ENCODE measurements at regions not wholly inside any gene's neighbourhood (a gene's known extent, or its start where the extent isn't known, plus 50 kb on each side); places are given as distances from the start of the nearest gene placed in this dataset.

DNA sequence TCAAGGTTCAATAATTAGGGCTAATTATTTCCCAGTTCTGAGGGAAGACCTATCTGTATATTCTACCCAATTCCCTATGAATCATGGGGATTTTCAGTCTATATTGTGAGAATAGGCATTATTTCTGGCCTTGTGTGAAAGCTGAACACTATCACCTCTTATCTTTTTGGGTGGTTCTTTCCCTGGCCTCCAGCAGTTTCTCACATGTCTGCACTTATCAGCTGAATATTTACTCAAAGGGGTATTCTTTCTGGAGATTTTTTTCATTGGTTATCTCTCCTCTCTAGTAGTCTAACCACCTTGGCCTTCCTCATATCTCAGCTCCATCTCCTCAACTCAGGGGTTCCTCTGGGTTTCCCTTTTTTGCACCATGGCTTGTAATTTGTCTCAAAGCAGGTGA lies 64.9 kb upstream of the LIFR start:
- Histone ChIP-seq H3K9me3 (ENCODE audit: control insufficient read depth, low read depth, low read length) (no peaks in the 10 kb centered on the region), H3K23me2 (ENCODE audit: insufficient read length, low read depth, low read length, poor library complexity, severe bottlenecking) (no peaks in the 10 kb centered on the region), H3K27me3 (ENCODE audit: insufficient read depth, low read length) (no peaks in the 10 kb centered on the region), H4K5ac (ENCODE audit: insufficient read length, low read depth, low read length) (no peak overlapping the region), H2BK5ac (ENCODE audit: insufficient read length, low read length) (no peak overlapping the region), H2AK5ac (ENCODE audit: insufficient read length, low read length) (no peak overlapping the region), H3K79me1 (ENCODE audit: insufficient read depth, low read depth, low read length, poor library complexity, severe bottlenecking) (no peaks in the 10 kb centered on the region), H4K20me1 (ENCODE audit: control insufficient read depth, insufficient read depth, insufficient read length) (no peaks in the 10 kb centered on the region), H4K91ac (ENCODE audit: insufficient read length, low read depth, low read length) (no peak overlapping the region), H2BK120ac (ENCODE audit: low read depth, low read length, poor library complexity, severe bottlenecking) (no peak overlapping the region), H2BK12ac (ENCODE audit: insufficient read length, low read depth, low read length) (no peak overlapping the region), H3K79me2 (ENCODE audit: insufficient read depth, low read length) (no peaks in the 10 kb centered on the region), H3K4me1 (ENCODE audit: insufficient read depth, low read length) (no peaks in the 10 kb centered on the region), H3K27ac (ENCODE audit: insufficient read length, low read depth, low read length) (no peak overlapping the region), H3T11ph (ENCODE audit: low read length) (no peak overlapping the region), H2AFZ (ENCODE audit: low read length) (no peak overlapping the region), H3K9ac (ENCODE audit: extremely low read depth, insufficient read length, low read length) (no peak overlapping the region), H3K56ac (ENCODE audit: insufficient read length, low read depth, low read length) (no peak overlapping the region), H2BK20ac (ENCODE audit: low read depth, low read length, poor library complexity, severe bottlenecking) (no peak overlapping the region), H3K23ac (ENCODE audit: insufficient read length, low read depth, low read length) (no peak overlapping the region), H3K14ac (ENCODE audit: insufficient read depth, low read length) (no peak overlapping the region), H3K18ac (ENCODE audit: insufficient read length, low read depth, low read length) (no peak overlapping the region), H3K4ac (ENCODE audit: low read depth, low read length) (no peak overlapping the region), H3K4me2 (ENCODE audit: insufficient read depth, insufficient read length, low read length) (no peak overlapping the region), H4K8ac (replicated peaks; ENCODE audit: insufficient read length, low read depth, low read length) (no peak overlapping the region), H2BK15ac (ENCODE audit: low read depth, low read length) (no peak overlapping the region)
- no peak overlapping the region for H3K27ac Mint-ChIP-seq
- H3K4me1 Mint-ChIP-seq = no peaks in the 10 kb centered on the region
- TF ChIP-seq, protein P1, sequence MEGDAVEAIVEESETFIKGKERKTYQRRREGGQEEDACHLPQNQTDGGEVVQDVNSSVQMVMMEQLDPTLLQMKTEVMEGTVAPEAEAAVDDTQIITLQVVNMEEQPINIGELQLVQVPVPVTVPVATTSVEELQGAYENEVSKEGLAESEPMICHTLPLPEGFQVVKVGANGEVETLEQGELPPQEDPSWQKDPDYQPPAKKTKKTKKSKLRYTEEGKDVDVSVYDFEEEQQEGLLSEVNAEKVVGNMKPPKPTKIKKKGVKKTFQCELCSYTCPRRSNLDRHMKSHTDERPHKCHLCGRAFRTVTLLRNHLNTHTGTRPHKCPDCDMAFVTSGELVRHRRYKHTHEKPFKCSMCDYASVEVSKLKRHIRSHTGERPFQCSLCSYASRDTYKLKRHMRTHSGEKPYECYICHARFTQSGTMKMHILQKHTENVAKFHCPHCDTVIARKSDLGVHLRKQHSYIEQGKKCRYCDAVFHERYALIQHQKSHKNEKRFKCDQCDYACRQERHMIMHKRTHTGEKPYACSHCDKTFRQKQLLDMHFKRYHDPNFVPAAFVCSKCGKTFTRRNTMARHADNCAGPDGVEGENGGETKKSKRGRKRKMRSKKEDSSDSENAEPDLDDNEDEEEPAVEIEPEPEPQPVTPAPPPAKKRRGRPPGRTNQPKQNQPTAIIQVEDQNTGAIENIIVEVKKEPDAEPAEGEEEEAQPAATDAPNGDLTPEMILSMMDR (conservative IDR thresholded peaks at IDR 0.05) = no peak
- no peak for DNase-seq
- peaks cover 0 to 6% (median 0%) of the 10 kb centered on the region in 3 experiments; a peak in 2 of 7 replicates for H3K36me3 Mint-ChIP-seq (ENCODE audit: insufficient read depth in 1 of 3, low read depth in 3 of 3)
- H3K27me3 Mint-ChIP-seq (ENCODE audit: low read depth) = no peaks in the 10 kb centered on the region; the same call in 1 of the 2 replicates
- H3K4me3 Mint-ChIP-seq = no peak overlapping the region
- peaks cover 4 to 14% of the 10 kb centered on the region in 2 experiments; a peak in 4 of 5 replicates for H3K9me3 Mint-ChIP-seq

All from H9 (cell line).